ENCODE measurements at regions not wholly inside any gene's neighbourhood (a gene's known extent, or its start where the extent isn't known, plus 50 kb on each side); places are given as distances from the start of the nearest gene placed in this dataset.

- TF ChIP-seq CTCF (IDR thresholded peaks at IDR 0.05) = no peak
- TF ChIP-seq POLR2A (IDR thresholded peaks at IDR 0.05) = no peak
Observed at GRCh38 chr2:180655842-180656454, 324.5 kb upstream of the UBE2E3 start.

Measured in right lobe of liver (tissue), 4 donors.